Transverse colon (tissue), 3 donors: ENCODE measurements at regions not wholly inside any gene's neighbourhood (a gene's known extent, or its start where the extent isn't known, plus 50 kb on each side); places are given as distances from the start of the nearest gene placed in this dataset.

ENCODE experiments used
- EP300 ChIP-seq: sonication (generic); formaldehyde crosslinking; IDR thresholded peaks from one replicate; pipeline ENCODE4 v1.6.1; 2017; ENCODE audit warnings: antibody characterized with exemption, low read depth
- TF ChIP-seq, protein P1 (sequence below), 5 experiments: fragments of 200-600 bp in 3 of 5; fragments of 450-650 bp in 2 of 5; sonication (generic) in 3 of 5; IDR thresholded peaks; 1 replicate in 2 of 5; 2 replicates in 3 of 5; pipeline ENCODE4 v1.5.1; 2016 to 2017; ENCODE audit warnings: antibody characterized with exemption in 5 of 5, inconsistent platforms in 3 of 5, mild to moderate bottlenecking in 2 of 5, moderate library complexity in 1 of 5

DNA sequence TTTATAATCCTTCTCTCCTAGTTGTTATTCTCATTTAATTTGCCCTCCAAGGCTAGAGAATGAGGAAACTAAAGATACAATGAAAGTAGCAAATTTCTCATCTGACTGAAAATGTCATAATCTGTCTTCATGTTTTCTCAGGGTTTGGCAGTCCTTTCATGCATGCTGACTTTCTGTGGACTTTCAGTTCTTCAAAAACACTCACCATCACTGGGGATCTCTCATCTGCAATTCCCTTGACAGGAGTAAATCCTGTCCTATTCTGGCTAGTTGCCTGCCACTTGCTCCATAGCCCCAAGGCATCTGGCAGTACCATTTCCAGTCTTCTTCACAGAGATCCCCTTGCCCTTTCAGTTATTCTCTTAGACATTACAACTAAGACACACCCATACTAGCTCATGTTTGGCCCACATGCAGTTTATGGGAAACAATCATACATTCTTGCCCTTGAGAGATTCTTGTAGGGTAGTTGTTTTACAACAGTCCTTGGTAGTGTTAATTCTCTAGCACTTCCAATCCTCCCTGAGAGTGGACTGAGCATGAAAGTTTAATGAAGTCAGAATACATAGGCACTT, 449.7 kb upstream of the KLHL4 start:
- TF ChIP-seq, protein P1, sequence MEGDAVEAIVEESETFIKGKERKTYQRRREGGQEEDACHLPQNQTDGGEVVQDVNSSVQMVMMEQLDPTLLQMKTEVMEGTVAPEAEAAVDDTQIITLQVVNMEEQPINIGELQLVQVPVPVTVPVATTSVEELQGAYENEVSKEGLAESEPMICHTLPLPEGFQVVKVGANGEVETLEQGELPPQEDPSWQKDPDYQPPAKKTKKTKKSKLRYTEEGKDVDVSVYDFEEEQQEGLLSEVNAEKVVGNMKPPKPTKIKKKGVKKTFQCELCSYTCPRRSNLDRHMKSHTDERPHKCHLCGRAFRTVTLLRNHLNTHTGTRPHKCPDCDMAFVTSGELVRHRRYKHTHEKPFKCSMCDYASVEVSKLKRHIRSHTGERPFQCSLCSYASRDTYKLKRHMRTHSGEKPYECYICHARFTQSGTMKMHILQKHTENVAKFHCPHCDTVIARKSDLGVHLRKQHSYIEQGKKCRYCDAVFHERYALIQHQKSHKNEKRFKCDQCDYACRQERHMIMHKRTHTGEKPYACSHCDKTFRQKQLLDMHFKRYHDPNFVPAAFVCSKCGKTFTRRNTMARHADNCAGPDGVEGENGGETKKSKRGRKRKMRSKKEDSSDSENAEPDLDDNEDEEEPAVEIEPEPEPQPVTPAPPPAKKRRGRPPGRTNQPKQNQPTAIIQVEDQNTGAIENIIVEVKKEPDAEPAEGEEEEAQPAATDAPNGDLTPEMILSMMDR (IDR thresholded peaks at IDR 0.05): no peak
- no peak for TF ChIP-seq EP300
